Prostate gland (tissue), 2 donors: ENCODE measurements at regions not wholly inside any gene's neighbourhood (a gene's known extent, or its start where the extent isn't known, plus 50 kb on each side); places are given as distances from the start of the nearest gene placed in this dataset.
"Not testable (repeated sequence)": the region's sequence is repeated elsewhere in the genome, so short reads cannot be mapped to it uniquely, and the experiment has no call there.

Source experiments
- CTCF ChIP-seq, 4 experiments: fragments of 200-600 bp in 2 of 4; fragments of 450-650 bp in 2 of 4; sonication (generic) in 2 of 4; IDR thresholded peaks; 1 replicate in 3 of 4; 2 replicates in 1 of 4; pipeline ENCODE4 v1.5.1; 2016 to 2019; ENCODE audit warnings: antibody characterized with exemption in 4 of 4, mild to moderate bottlenecking in 2 of 4, moderate library complexity in 2 of 4
- POLR2A ChIP-seq: fragments of 450-650 bp; IDR thresholded peaks from one replicate; pipeline ENCODE4 v1.6.1; 2016; ENCODE audit warnings: antibody characterized with exemption, mild to moderate bottlenecking
- POLR2AphosphoS5 ChIP-seq: sonication (generic); formaldehyde crosslinking; IDR thresholded peaks from one replicate; pipeline ENCODE4 v1.6.1; 2017; ENCODE audit warnings: antibody characterized with exemption

GRCh38 chr21:9769131-9769498 lies 752.3 kb upstream of the TPTE start:
- TF ChIP-seq POLR2A; CTCF (IDR thresholded peaks at IDR 0.05); POLR2AphosphoS5: not testable (repeated sequence)
